ENCODE measurements at regions not wholly inside any gene's neighbourhood (a gene's known extent, or its start where the extent isn't known, plus 50 kb on each side); places are given as distances from the start of the nearest gene placed in this dataset.

DNA sequence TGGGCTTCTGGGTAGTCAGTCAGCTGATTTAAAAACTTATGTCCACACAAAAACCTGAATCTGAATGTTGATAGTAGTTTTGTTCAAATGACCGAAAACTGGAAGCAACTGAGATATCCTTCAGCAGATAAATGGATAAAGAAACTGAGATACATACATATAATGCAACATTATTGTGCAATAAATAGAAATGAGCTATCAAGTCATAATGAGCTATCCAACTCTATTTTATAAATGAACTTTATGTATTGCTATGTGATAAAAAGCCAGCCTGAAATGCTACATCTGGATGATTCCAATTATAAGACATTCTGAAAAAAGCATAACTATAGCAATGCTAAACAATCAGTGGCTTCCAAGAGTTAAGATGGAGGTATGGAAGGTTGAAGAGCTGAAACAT is 748.7 kb downstream of the TNS3 start:
- TF ChIP-seq, protein P1, sequence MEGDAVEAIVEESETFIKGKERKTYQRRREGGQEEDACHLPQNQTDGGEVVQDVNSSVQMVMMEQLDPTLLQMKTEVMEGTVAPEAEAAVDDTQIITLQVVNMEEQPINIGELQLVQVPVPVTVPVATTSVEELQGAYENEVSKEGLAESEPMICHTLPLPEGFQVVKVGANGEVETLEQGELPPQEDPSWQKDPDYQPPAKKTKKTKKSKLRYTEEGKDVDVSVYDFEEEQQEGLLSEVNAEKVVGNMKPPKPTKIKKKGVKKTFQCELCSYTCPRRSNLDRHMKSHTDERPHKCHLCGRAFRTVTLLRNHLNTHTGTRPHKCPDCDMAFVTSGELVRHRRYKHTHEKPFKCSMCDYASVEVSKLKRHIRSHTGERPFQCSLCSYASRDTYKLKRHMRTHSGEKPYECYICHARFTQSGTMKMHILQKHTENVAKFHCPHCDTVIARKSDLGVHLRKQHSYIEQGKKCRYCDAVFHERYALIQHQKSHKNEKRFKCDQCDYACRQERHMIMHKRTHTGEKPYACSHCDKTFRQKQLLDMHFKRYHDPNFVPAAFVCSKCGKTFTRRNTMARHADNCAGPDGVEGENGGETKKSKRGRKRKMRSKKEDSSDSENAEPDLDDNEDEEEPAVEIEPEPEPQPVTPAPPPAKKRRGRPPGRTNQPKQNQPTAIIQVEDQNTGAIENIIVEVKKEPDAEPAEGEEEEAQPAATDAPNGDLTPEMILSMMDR (IDR thresholded peaks at IDR 0.05; ENCODE audit: low read depth, low read length): no peak
- TF ChIP-seq, protein P2, sequence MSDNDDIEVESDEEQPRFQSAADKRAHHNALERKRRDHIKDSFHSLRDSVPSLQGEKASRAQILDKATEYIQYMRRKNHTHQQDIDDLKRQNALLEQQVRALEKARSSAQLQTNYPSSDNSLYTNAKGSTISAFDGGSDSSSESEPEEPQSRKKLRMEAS (IDR thresholded peaks at IDR 0.05; ENCODE audit: low read depth, low read length): no peak
- TF ChIP-seq POLR2A (IDR thresholded peaks at IDR 0.05; ENCODE audit: extremely low read depth, insufficient read length): no peak
